ENCODE measurements at regions not wholly inside any gene's neighbourhood (a gene's known extent, or its start where the extent isn't known, plus 50 kb on each side); places are given as distances from the start of the nearest gene placed in this dataset.
"Not testable (repeated sequence)": the region's sequence is repeated elsewhere in the genome, so short reads cannot be mapped to it uniquely, and the experiment has no call there.

GRCh38 chr17:20735796-20736195 is 156.3 kb downstream of the CDRT15L2 start:
- no peak for DNase-seq
- Histone ChIP-seq H3K9me3 (replicated peaks in 1 of 3) (no peaks in the 10 kb centered on the region), H3K27ac (no peak overlapping the region), H3K4me1 (replicated peaks in 1 of 2) (no peaks in the 10 kb centered on the region), H3K36me3 (replicated peaks in 1 of 2) (no peaks in the 10 kb centered on the region), H3K27me3 (no peaks in the 10 kb centered on the region), H3K4me3 (no peak overlapping the region)
- intact Hi-C loops (cut with DNase I) = no loop called here
- TF ChIP-seq, protein P1, sequence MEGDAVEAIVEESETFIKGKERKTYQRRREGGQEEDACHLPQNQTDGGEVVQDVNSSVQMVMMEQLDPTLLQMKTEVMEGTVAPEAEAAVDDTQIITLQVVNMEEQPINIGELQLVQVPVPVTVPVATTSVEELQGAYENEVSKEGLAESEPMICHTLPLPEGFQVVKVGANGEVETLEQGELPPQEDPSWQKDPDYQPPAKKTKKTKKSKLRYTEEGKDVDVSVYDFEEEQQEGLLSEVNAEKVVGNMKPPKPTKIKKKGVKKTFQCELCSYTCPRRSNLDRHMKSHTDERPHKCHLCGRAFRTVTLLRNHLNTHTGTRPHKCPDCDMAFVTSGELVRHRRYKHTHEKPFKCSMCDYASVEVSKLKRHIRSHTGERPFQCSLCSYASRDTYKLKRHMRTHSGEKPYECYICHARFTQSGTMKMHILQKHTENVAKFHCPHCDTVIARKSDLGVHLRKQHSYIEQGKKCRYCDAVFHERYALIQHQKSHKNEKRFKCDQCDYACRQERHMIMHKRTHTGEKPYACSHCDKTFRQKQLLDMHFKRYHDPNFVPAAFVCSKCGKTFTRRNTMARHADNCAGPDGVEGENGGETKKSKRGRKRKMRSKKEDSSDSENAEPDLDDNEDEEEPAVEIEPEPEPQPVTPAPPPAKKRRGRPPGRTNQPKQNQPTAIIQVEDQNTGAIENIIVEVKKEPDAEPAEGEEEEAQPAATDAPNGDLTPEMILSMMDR (IDR thresholded peaks at IDR 0.05) = no peak
- TF ChIP-seq POLR2A (IDR thresholded peaks at IDR 0.05) = no peak
- 87 to 92% (median 90%) methylated on average over 3 of the region's 3 CpGs for WGBS, 4 donors

DNA sequence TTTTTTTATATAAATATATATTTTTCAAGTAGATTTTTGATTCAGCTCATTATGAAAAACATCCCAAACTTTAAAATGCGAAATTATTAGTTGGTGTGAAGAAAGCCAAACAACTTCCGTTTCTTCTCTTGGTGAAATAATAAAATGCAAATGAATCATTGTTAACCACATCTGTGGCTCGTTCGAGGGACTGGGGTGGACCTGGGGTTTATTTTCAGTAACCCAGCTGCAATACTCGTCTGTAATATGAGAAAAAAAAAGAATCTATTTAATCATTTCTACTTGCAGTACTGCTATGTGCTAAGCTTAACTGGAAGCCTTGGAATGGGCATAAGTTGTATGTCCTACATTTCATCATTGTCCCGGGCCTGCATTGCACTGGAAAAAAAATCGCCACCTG is 158.1 kb downstream of the CDRT15L2 start:
- H3K4me1 ChIP-seq (replicated peaks in 1 of 2); H3K9me3 ChIP-seq (replicated peaks in 1 of 3); H3K27ac ChIP-seq; intact Hi-C loops (cut with DNase I); H3K4me3 ChIP-seq; H3K27me3 ChIP-seq; H3K36me3 ChIP-seq (replicated peaks in 1 of 2); DNase-seq: not testable (repeated sequence)
- 67 to 77% (median 71%) methylated on average over 7 of the region's 7 CpGs for WGBS, 4 donors

DNA sequence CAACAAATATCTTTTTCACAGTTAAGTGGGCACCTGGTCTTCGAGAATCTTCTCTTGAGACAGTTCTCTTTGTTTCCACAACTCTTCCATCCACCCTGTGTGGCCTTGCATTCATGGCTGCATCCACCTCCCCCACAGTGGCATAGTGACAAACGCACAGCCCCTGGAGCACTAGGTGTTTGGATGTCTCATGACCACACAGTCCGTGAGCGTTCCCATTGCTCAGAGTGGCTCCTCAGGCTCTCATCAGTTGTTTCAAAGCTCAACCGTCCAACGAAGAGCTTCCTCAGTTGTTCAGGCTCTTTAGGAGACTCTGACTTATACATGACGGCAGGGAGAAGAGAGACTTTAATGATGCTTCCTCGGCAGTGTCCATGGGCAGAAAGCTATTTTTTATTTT is 191.6 kb downstream of the CDRT15L2 start:
- Histone ChIP-seq H3K4me3 (no peak overlapping the region), H3K9me3 (replicated peaks in 1 of 3) (no peaks in the 10 kb centered on the region), H3K4me1 (replicated peaks in 1 of 2) (no peaks in the 10 kb centered on the region), H3K27me3 (no peaks in the 10 kb centered on the region), H3K27ac (no peak overlapping the region), H3K36me3 (replicated peaks in 1 of 2) (no peaks in the 10 kb centered on the region)
- TF ChIP-seq, protein P1 (IDR thresholded peaks at IDR 0.05) = no peak
- no peak for TF ChIP-seq POLR2A (IDR thresholded peaks at IDR 0.05)
- DNase-seq = no peak
- intact Hi-C loops (cut with DNase I) = no loop called here
- WGBS, 4 donors = 83 to 89% (median 84%) methylated on average over 8 of the region's 8 CpGs

DNA sequence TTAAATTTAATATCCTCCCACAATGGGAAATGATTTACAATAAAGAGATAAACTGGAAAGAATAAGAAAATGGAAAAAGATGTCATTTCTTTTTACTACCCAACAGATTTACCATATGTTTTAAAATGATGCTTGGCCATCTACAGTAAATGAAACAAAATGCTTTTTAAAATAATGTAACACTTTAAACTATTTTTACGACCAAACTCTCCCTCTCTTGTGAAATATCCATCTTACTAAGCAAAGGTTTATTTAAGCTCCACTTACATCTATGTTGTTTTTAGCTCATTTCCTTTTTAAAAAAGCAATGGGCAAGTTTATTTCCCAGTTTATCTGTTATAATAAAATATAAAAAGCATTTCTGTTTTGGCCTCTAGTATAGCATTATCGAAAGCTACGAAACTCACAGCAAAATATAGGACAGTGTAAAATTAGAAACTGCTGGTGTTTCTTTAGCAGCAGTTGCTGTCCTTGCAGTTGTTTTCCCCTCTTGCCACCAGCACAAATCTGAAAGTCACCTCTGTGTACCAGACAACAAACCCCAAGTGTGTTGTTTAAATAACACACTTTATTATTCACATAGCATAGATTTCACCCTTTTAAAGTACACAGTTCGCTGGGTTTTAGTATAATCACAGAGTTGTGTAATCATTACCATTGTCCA is 195.1 kb downstream of the CDRT15L2 start:
- Histone ChIP-seq H3K4me1 (replicated peaks in 1 of 2) (no peaks in the 10 kb centered on the region), H3K36me3 (replicated peaks in 1 of 2) (no peaks in the 10 kb centered on the region), H3K27me3 (no peaks in the 10 kb centered on the region), H3K4me3 (no peak overlapping the region), H3K27ac (no peak overlapping the region), H3K9me3 (replicated peaks in 1 of 3) (no peaks in the 10 kb centered on the region)
- TF ChIP-seq POLR2A (IDR thresholded peaks at IDR 0.05) = no peak
- TF ChIP-seq, protein P1 (IDR thresholded peaks at IDR 0.05) = no peak
- 67 to 75% (median 71%) methylated on average over 4 of the region's 4 CpGs for WGBS, 4 donors
- intact Hi-C loops (cut with DNase I) = no loop called here
- DNase-seq = no peak

GRCh38 chr17:20775331-20775730 is 195.8 kb downstream of the CDRT15L2 start:
- H3K27me3 ChIP-seq = no peaks in the 10 kb centered on the region
- no peaks in the 10 kb centered on the region for H3K4me1 ChIP-seq (replicated peaks in 1 of 2)
- TF ChIP-seq POLR2A (IDR thresholded peaks at IDR 0.05) = no peak
- TF ChIP-seq, protein P1 (IDR thresholded peaks at IDR 0.05) = no peak
- no peaks in the 10 kb centered on the region for H3K9me3 ChIP-seq (replicated peaks in 1 of 3)
- DNase-seq = no peak
- no peaks in the 10 kb centered on the region for H3K36me3 ChIP-seq (replicated peaks in 1 of 2)
- 91 to 94% (median 92%) methylated on average over 19 of the region's 19 CpGs for WGBS, 4 donors
- no peak overlapping the region for H3K4me3 ChIP-seq
- intact Hi-C loops (cut with DNase I) = no loop called here
- H3K27ac ChIP-seq = no peak overlapping the region

Measured in adrenal gland (tissue), 9 donors.